ENCODE measurements at regions not wholly inside any gene's neighbourhood (a gene's known extent, or its start where the extent isn't known, plus 50 kb on each side); places are given as distances from the start of the nearest gene placed in this dataset.

DNA sequence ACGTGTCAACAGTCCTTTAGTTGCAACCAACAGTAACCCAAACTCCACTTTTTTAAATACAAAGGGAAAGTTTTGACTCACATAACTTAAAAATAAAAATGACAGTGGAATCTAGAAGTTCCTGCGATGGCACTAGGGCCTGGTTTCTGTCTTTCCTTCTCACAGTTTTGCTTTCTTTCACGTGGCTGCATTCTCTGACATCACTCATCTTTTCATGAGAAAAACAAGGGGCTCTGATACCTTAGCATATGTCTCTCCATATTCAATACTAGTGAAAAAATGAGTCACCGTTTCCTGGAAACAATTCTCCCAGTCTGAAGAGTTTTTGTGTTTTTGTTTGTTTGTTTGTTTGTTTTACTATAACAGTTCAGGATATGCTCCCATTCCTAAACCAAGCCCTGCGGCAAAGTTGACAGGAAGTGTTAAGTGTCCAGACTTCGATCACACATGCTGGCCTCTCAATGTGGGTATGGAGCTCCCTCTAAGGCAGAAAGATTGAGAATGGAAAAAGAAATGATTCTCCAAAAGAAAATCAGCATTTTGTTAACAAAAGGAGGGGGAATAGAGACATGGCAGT, 483.3 kb downstream of the TTLL7 start:
- TF ChIP-seq, protein P1, sequence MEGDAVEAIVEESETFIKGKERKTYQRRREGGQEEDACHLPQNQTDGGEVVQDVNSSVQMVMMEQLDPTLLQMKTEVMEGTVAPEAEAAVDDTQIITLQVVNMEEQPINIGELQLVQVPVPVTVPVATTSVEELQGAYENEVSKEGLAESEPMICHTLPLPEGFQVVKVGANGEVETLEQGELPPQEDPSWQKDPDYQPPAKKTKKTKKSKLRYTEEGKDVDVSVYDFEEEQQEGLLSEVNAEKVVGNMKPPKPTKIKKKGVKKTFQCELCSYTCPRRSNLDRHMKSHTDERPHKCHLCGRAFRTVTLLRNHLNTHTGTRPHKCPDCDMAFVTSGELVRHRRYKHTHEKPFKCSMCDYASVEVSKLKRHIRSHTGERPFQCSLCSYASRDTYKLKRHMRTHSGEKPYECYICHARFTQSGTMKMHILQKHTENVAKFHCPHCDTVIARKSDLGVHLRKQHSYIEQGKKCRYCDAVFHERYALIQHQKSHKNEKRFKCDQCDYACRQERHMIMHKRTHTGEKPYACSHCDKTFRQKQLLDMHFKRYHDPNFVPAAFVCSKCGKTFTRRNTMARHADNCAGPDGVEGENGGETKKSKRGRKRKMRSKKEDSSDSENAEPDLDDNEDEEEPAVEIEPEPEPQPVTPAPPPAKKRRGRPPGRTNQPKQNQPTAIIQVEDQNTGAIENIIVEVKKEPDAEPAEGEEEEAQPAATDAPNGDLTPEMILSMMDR (IDR thresholded peaks at IDR 0.05; ENCODE audit: insufficient read depth, low read depth, low read length, missing control alignments) = no peak
- DNase-seq (ENCODE audit: low read depth) = no peak
- no peak overlapping the region for H3K4me3 ChIP-seq (ENCODE audit: low read length)

DNA sequence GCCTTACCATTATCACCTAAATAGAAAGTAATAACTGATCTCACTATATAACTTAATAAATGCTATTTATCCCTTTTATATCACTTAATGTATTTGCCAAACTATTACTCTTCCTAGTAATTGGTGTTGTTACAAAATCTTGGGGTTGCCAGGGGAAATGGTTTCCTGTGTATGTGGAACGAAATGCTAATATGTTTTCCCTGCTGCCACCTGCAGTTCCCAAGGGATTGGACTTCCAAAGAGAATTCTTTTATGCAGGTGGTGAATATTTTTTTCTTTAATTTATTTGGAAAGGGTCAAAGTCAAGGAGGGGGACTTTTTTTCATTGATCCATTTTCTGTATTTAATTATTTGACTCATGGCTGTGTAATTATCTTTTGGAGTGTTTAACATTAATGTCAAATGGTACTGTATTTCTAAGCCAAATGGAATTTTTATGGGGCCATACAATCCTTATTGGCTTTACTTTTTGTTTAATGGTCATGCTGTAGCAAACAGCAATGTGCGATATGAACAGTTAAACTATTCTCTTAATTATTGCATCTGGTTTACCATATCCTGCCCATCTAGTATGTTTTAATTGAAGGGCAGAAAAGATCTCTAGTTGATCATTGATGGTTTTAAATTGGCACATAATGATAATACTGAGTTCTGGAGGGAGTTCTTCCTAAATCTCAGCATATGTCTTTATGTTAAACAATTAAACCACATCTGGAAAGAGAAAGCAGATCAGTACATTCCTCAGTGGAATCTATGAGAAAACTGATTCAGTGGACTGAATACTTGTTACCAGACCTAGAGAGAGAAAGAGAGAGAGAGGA, 486.3 kb downstream of the TTLL7 start:
- no peak for DNase-seq (ENCODE audit: low read depth)
- H3K4me3 ChIP-seq (ENCODE audit: low read length) = no peak overlapping the region
- TF ChIP-seq, protein P1 (IDR thresholded peaks at IDR 0.05; ENCODE audit: insufficient read depth, low read depth, low read length, missing control alignments) = no peak

DNA sequence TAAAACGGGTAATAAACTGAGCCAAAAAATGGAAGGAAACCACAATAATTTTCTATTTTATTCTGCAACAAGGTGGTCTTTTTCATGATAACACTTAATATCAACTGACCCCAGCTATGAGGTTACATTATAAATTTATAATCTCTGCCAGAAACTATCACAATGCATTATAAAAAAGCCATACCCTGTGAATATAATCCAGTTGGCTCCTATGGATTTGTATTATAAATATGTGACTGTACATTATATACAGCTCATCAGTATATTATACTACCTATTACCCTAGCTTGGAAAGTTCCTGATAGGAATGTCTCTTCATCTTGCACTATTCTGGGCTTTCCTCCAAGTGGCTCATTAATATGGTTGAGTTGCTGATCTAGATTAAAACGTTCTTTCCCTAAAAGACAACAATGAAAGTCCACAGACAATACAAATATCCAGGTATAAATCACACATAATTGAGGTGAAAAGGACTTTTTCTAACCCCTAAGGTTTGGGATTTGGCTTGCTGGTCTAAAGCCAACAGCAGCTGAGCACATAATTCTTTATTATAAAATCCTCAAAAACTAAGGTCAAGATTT, 487.7 kb downstream of the TTLL7 start:
- TF ChIP-seq, protein P1 (IDR thresholded peaks at IDR 0.05; ENCODE audit: insufficient read depth, low read depth, low read length, missing control alignments) = no peak
- H3K4me3 ChIP-seq (ENCODE audit: low read length) = no peak overlapping the region
- DNase-seq (ENCODE audit: low read depth) = no peak

DNA sequence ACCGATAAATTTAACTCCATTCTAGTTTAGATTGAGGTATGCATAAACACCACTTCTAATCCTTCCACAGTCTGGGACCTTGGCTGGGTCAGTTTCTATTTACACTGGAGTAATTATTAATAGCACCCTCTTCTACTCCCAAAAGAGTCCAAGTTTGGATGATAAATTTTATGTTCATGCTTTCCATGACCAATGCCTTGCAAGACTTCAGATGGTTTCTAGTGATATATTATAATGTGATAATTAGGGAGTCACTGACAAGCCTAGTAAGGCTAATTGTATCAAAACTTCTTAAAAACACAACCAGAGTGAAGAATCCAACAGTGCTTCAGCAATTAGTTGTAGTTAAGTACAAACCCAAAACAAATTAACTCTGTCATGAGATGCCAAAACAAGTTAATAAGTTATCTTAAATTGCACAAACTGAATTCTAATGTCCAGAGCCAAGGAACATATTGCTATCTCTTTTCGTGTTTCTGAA, 489.6 kb downstream of the TTLL7 start:
- no peak for DNase-seq (ENCODE audit: low read depth)
- TF ChIP-seq, protein P1 (IDR thresholded peaks at IDR 0.05; ENCODE audit: insufficient read depth, low read depth, low read length, missing control alignments) = no peak
- H3K4me3 ChIP-seq (ENCODE audit: low read length) = no peak overlapping the region

DNA sequence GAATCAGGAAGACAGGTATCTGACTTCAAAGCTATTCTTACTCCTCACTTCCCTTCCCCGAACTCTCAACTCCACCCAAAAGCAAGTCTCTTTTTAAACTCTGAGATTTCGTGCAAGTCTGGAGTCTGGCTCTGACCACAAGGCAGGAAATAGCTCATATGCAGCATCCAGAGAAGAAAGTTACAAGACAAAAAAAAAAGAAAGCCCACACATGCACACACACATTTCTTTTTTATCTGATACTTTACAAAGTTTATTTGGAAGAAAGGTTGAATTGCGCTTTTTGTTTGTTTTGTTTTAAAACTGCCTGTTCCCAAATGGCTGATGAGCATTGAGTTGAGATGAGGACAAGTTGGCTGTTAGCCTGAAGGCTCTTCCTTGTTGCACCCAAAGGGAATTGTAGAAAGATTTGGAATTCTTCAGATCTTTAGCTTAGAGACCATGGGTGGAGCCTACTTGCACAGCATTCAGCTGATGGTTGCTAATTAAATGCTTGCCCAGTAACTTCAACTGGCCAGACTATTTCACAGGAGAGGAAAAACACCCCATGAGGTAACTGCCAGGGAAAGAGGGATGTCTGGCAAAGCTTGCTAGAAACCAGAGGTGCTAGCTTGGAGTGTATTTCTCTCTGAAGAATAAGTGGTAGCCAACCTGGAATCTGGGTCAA, 490.3 kb downstream of the TTLL7 start:
- DNase-seq (ENCODE audit: low read depth) = no peak
- TF ChIP-seq, protein P1 (IDR thresholded peaks at IDR 0.05; ENCODE audit: insufficient read depth, low read depth, low read length, missing control alignments) = no peak

DNA sequence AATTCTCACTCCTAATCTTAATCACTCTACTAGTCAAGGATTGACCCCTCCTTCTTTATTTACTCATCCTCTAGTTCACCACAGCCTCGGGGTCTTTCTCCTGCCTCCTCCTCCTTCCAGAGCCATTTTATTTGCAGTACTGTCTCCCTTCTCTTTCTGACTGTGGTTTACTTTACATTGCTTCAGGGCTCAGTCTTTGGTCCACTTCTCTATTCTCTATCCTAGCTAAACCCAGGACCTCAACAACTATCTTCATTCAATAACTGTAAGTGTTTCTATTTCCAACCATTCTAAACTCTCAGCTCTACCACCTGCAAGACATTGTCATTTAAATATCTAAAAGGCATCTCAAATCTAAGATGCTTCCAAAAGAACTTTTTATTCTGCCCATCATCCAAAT, 493.8 kb downstream of the TTLL7 start:
- no peak for DNase-seq (ENCODE audit: low read depth)
- TF ChIP-seq, protein P1 (IDR thresholded peaks at IDR 0.05; ENCODE audit: insufficient read depth, low read depth, low read length, missing control alignments) = no peak
- H3K4me3 ChIP-seq (ENCODE audit: low read length) = no peak overlapping the region

More for the DNA sequence above, 490.3 kb downstream of the TTLL7 start:
- H3K4me3 ChIP-seq (ENCODE audit: low read length) = no peak overlapping the region
